Left lung (tissue), 4 donors: ENCODE measurements at regions not wholly inside any gene's neighbourhood (a gene's known extent, or its start where the extent isn't known, plus 50 kb on each side); places are given as distances from the start of the nearest gene placed in this dataset.
"Not testable (repeated sequence)": the region's sequence is repeated elsewhere in the genome, so short reads cannot be mapped to it uniquely, and the experiment has no call there.

Experiments used
- ATAC-seq: fragments of 200-7000 bp; cut with Tn5 transposase; one replicate; pipeline ENCODE4 v1.9.1; 2020; ENCODE audit warnings: moderate library complexity
- DNase-seq, 4 donors: peaks; one replicate each; pipeline ENCODE4 v3.0.0-alpha.2; 2013 to 2020
- H3K27ac ChIP-seq, 2 donors: fragments of 200-600 bp; sonication (generic) in 1 of 2; one replicate each; pipeline versions ENCODE4 v1.5.0 to v1.8.0; 2020 to 2021
- H3K27me3 ChIP-seq, 2 donors: fragments of 200-600 bp; sonication (generic) in 1 of 2; one replicate each; pipeline versions ENCODE4 v1.5.0 to v1.8.0; 2020 to 2021
- H3K36me3 ChIP-seq, 2 donors: fragments of 200-600 bp; sonication (generic) in 1 of 2; one replicate each; pipeline versions ENCODE4 v1.5.0 to v1.8.0; 2020 to 2021
- H3K4me1 ChIP-seq, 2 donors: fragments of 200-600 bp; one replicate each; pipeline ENCODE4 v1.8.0; 2021
- H3K4me3 ChIP-seq, 2 donors: fragments of 200-600 bp; sonication (generic) in 1 of 2; one replicate each; pipeline versions ENCODE4 v1.5.0 to v1.8.0; 2020 to 2021; ENCODE audit warnings: mild to moderate bottlenecking in 1 of 2
- H3K9me3 ChIP-seq, 2 donors: fragments of 200-600 bp; sonication (generic) in 1 of 2; one replicate each; pipeline versions ENCODE4 v1.5.0 to v1.8.0; 2020 to 2021
- CTCF ChIP-seq, 2 donors: fragments of 200-600 bp; sonication (generic) in 1 of 2; IDR thresholded peaks; one replicate each; pipeline versions ENCODE4 v1.5.0 to v1.8.0; 2021; ENCODE audit warnings: antibody characterized with exemption in 2 of 2
- intact Hi-C, 2 donors: fragments of 100-400 bp; cut with DNase I; formaldehyde crosslinking; loops; one replicate each; pipeline versions ENCODE4 v1.11.2 to v1.14.2; 2022
- donor health status: DM: no; HTN: yes; CAD: no.
- donor health status: DM: no; HTN: no; CAD: no.

- no peak overlapping the region for H3K27ac ChIP-seq
- no peak overlapping the region for H3K4me3 ChIP-seq
- H3K27me3 ChIP-seq, result no peaks in the 10 kb centered on the region
- no peaks in the 10 kb centered on the region for H3K36me3 ChIP-seq
- intact Hi-C loops, result no loop called here
- no peak for ATAC-seq
- no peaks in the 10 kb centered on the region for H3K9me3 ChIP-seq
- DNase-seq, result no peak
- no peaks in the 10 kb centered on the region for H3K4me1 ChIP-seq
- no peak for TF ChIP-seq CTCF (IDR thresholded peaks at IDR 0.05)
These were observed 181.6 kb upstream of the FST start for GRCh38 chr5:53298841-53299240.

- no peak overlapping the region for H3K4me3 ChIP-seq
- DNase-seq, result no peak
- H3K27me3 ChIP-seq, result no peaks in the 10 kb centered on the region
- H3K36me3 ChIP-seq, result no peaks in the 10 kb centered on the region
- peak; percentile 65 for ATAC-seq
- no peaks in the 10 kb centered on the region for H3K4me1 ChIP-seq
- peak overlapping the region in 1 of 2 donors; percentile 11 for H3K27ac ChIP-seq
- peaks cover 0 to 14% of the 10 kb centered on the region in 2 donors for H3K9me3 ChIP-seq
- intact Hi-C loops, result no loop called here
- no peak for TF ChIP-seq CTCF (IDR thresholded peaks at IDR 0.05)
These were observed 177.9 kb upstream of the FST start for GRCh38 chr5:53302529-53302928.

GRCh38 chr5:53303105-53303504, 177.3 kb upstream of the FST start:
- Histone ChIP-seq H3K36me3 (no peaks in the 10 kb centered on the region), H3K4me3 (no peak overlapping the region), H3K27ac (peak overlapping the region in 1 of 2 donors; percentile 11), H3K9me3 (peaks cover 0 to 14% of the 10 kb centered on the region in 2 donors), H3K4me1 (no peaks in the 10 kb centered on the region), H3K27me3 (no peaks in the 10 kb centered on the region)
- no peak for DNase-seq
- intact Hi-C loops, result no loop called here
- no peak for TF ChIP-seq CTCF (IDR thresholded peaks at IDR 0.05)
- ATAC-seq, result peak; percentile 50

- DNase-seq, ATAC-seq, H3K27me3 ChIP-seq, H3K36me3 ChIP-seq, intact Hi-C loops, H3K27ac ChIP-seq, H3K4me3 ChIP-seq, H3K4me1 ChIP-seq: not testable (repeated sequence)
- peaks cover 0 to 14% of the 10 kb centered on the region in 2 donors for H3K9me3 ChIP-seq
These were observed 175.1 kb upstream of the FST start for GRCh38 chr5:53305316-53305715.

- Histone ChIP-seq H3K9me3 (peaks cover 0 to 14% of the 10 kb centered on the region in 2 donors), H3K27ac (no peak overlapping the region), H3K4me3 (no peak overlapping the region), H3K27me3 (no peaks in the 10 kb centered on the region), H3K36me3 (no peaks in the 10 kb centered on the region), H3K4me1 (no peaks in the 10 kb centered on the region)
- DNase-seq, result no peak
- intact Hi-C loops, result no loop called here
- no peak for TF ChIP-seq CTCF (IDR thresholded peaks at IDR 0.05)
- no peak for ATAC-seq
These were observed 170.8 kb upstream of the FST start for GRCh38 chr5:53309653-53310052.

- intact Hi-C loops, result no loop called here
- H3K27me3 ChIP-seq, result no peaks in the 10 kb centered on the region
- DNase-seq, result no peak
- no peaks in the 10 kb centered on the region for H3K4me1 ChIP-seq
- ATAC-seq, result no peak
- TF ChIP-seq CTCF (IDR thresholded peaks at IDR 0.05), result no peak
- no peak overlapping the region for H3K27ac ChIP-seq
- H3K36me3 ChIP-seq, result no peaks in the 10 kb centered on the region
- H3K4me3 ChIP-seq, result no peak overlapping the region
- peaks cover 0 to 8% of the 10 kb centered on the region in 2 donors for H3K9me3 ChIP-seq
These were observed 168.7 kb upstream of the FST start for GRCh38 chr5:53311681-53312080.
